T-cell (primary cell): ENCODE measurements at regions not wholly inside any gene's neighbourhood (a gene's known extent, or its start where the extent isn't known, plus 50 kb on each side); places are given as distances from the start of the nearest gene placed in this dataset.

Source experiments
- ATAC-seq, 4 experiments: fragments of 200-7000 bp in 3 of 4; fragments of 150-1000 bp in 1 of 4; cut with Tn5 transposase; replicated peaks in 1 of 4; 1 replicate in 3 of 4; 2 replicates in 1 of 4; pipeline ENCODE4 v1.10.0; 2021; ENCODE audit warnings: moderate library complexity in 3 of 4, mild to moderate bottlenecking in 2 of 4, moderate number of reproducible peaks in 1 of 4
- CTCF ChIA-PET, 2 donors: fragments of 300-600 bp; sonication (Branson Sonifier 250); formaldehyde crosslinking; loops; one replicate each; lab custom pipeline; 2022; ENCODE audit warnings: antibody characterized with exemption in 2 of 2; lab: Charles Lee
- POLR2A ChIA-PET, 2 donors: fragments of 300-600 bp; sonication (Branson Sonifier 250); formaldehyde crosslinking; loops; one replicate each; lab custom pipeline; 2022; ENCODE audit warnings: antibody characterized with exemption in 2 of 2; lab: Charles Lee
- DNase-seq, 35 experiments: peaks; one replicate each; pipeline versions ENCODE4 v3.0.0 to v3.0.0-alpha.2; 2013 to 2023
- H3K27ac ChIP-seq: one replicate; pipeline ENCODE4 v1.5.1; 2013; ENCODE audit warnings: low read length
- H3K27me3 ChIP-seq, 2 experiments: replicated peaks in 1 of 2; 1 replicate in 1 of 2; 2 replicates in 1 of 2; pipeline versions ENCODE4 v1.6.1 to v1.7.0; 2013; ENCODE audit warnings: low read length in 1 of 2, mixed read lengths in 1 of 2; ENCODE audit not compliant: control insufficient read depth in 2 of 2, insufficient read depth in 2 of 2; ENCODE audit errors: extremely low read depth in 1 of 2
- H3K36me3 ChIP-seq, 2 donors: 1 replicate in 1 of 2; 2 replicates in 1 of 2; pipeline versions ENCODE4 v1.6.1 to v1.7.0; 2013; ENCODE audit warnings: low read length in 1 of 2; ENCODE audit not compliant: control insufficient read depth in 2 of 2, insufficient read depth in 1 of 2; ENCODE audit errors: extremely low read depth in 1 of 2
- H3K4me1 ChIP-seq, 2 experiments: 1 replicate in 1 of 2; 2 replicates in 1 of 2; pipeline versions ENCODE4 v1.6.1 to v1.7.0; 2013; ENCODE audit warnings: low read length in 2 of 2, mixed read lengths in 1 of 2; ENCODE audit not compliant: insufficient read depth in 2 of 2, control insufficient read depth in 1 of 2; ENCODE audit errors: extremely low read depth in 1 of 2
- H3K4me3 ChIP-seq, 2 donors: 1 replicate in 1 of 2; 2 replicates in 1 of 2; pipeline versions ENCODE4 v1.5.1 to v1.7.0; 2013; ENCODE audit warnings: mild to moderate bottlenecking in 2 of 2, low read length in 1 of 2, moderate library complexity in 1 of 2; ENCODE audit not compliant: control insufficient read depth in 1 of 2; ENCODE audit errors: extremely low read depth in 1 of 2
- H3K9me3 ChIP-seq: 2 replicates; pipeline ENCODE4 v1.7.0; 2013
- H3K27ac Mint-ChIP-seq, 2 donors: one replicate each; pipeline ENCODE4 v1.8.0; 2020 to 2021; ENCODE audit warnings: mild to moderate bottlenecking in 2 of 2, mixed read lengths in 2 of 2
- H3K27me3 Mint-ChIP-seq, 2 donors: one replicate each; pipeline ENCODE4 v1.8.0; 2021 to 2022; ENCODE audit warnings: mixed read lengths in 2 of 2
- H3K36me3 Mint-ChIP-seq: one replicate; pipeline ENCODE4 v1.8.0; 2021; ENCODE audit warnings: mixed read lengths
- H3K4me1 Mint-ChIP-seq, 3 donors: one replicate each; pipeline ENCODE4 v1.8.0; 2020 to 2022; ENCODE audit warnings: mixed read lengths in 3 of 3, mild to moderate bottlenecking in 1 of 3
- H3K4me3 Mint-ChIP-seq, 3 donors: one replicate each; pipeline ENCODE4 v1.8.0; 2020 to 2022; ENCODE audit warnings: mild to moderate bottlenecking in 3 of 3, mixed read lengths in 3 of 3, moderate library complexity in 3 of 3
- H3K9me3 Mint-ChIP-seq, 3 donors: one replicate each; pipeline ENCODE4 v1.8.0; 2020 to 2022; ENCODE audit warnings: mixed read lengths in 3 of 3
- WGBS: methylation state at CpG from one replicate; pipeline ENCODE4 v1.1.5; 2013; ENCODE audit warnings: missing lambda C conversion rate; ENCODE audit not compliant: insufficient coverage; 5-methylcytosine and 5-hydroxymethylcytosine counted together

DNA sequence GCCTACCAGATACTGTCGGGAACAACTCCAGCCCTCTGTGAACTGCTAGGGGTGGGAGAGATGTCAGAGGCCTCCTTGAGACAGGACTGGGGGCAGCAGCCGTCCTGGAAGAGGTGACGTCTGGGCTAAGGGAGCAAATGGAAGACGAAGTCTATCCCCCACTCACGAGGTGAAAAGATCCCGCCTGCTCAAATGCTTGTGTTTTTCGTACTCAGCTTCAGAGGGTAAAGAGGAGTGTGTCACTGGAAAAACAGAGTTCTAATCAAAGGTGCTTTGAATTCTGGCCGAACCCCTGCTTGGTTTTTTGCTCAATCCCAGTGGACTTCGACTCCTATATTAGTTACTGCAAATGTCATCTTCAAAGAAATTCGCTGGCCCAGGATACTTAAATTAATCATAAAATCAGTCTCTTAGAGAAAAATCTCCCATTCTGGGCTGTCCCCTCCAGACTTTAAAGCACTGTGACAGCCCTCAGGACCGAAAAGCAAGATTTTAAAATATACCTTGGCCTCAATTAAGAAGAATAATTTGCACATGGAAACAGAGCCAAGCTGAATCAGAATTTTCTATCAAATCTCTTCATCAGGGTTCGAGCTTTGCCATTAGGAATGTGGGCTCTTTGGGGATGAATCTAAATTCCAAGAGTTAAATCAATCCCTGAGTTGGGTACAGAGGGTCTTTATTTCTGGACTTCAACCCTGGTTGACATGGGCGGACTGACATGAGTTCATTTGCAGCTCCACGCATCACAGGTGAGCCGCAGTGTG lies 61.8 kb upstream of the AFDN start:
- no peak for ATAC-seq
- no peak overlapping the region for H3K27ac Mint-ChIP-seq
- 90% methylated on average over 7 of the region's 15 CpGs for WGBS

DNA sequence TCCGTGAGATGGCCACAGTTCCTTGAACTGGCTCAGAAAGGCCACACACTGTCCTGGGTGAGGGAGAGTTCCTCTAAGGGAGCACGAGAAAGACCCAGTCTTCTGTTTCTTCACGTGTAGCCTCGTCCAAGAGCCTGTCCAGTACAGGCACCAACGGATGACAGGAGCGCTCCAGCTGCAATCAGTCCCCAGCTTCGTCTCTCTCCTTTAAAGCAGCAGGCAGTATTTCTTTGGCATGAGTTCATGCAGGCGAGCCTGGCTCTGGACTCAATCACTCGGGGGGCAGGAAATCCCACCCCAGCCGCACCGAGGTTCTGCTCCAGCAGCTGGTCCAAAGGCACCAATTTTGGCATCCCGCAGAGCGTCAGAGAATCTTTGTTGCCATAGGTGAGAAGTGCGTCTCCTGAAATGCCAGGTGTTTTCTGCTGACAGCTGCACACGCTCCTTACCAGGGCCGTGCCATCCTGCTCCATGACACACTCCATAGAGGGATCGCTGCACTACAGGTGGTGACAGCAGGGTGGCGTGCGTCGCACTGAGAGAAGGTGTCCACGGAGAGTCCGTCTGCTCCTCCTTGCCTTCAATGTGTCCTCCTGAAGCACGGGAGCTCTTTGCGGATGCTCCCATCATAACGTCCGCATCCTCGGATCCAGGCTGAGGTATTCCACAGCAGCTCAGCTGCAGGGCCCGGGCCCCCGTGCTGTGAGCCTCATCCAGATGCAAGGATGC lies 59.6 kb upstream of the AFDN start:
- H3K27me3 Mint-ChIP-seq: peaks cover 19% of the 10 kb centered on the region in 2 donors
- no peaks in the 10 kb centered on the region for H3K4me1 ChIP-seq
- no peak for DNase-seq
- peaks cover 0 to 18% of the 10 kb centered on the region in 2 experiments for H3K27me3 ChIP-seq
- H3K36me3 ChIP-seq: no peaks in the 10 kb centered on the region
- no peaks in the 10 kb centered on the region for H3K36me3 Mint-ChIP-seq
- CTCF ChIA-PET: no interaction called here
- H3K4me3 ChIP-seq: no peak overlapping the region
- H3K27ac ChIP-seq: no peak overlapping the region
- H3K9me3 ChIP-seq: no peaks in the 10 kb centered on the region
- POLR2A ChIA-PET: no interaction called here
- H3K9me3 Mint-ChIP-seq: no peaks in the 10 kb centered on the region
- no peak overlapping the region for H3K27ac Mint-ChIP-seq
- ATAC-seq: no peak
- no peaks in the 10 kb centered on the region for H3K4me1 Mint-ChIP-seq
- H3K4me3 Mint-ChIP-seq: no peak overlapping the region
- WGBS: 86% methylated on average over 28 of the region's 29 CpGs

More for the DNA sequence above, 61.8 kb upstream of the AFDN start:
- H3K36me3 Mint-ChIP-seq: no peaks in the 10 kb centered on the region
- POLR2A ChIA-PET: interaction anchor here in 1 of 2 donors (0.6 kb wide), 1 partner anchor 130 kb away, joined by 3 read pairs; no protein-coding TSS in a partner anchor
- no peaks in the 10 kb centered on the region for H3K36me3 ChIP-seq
- peaks cover 6 to 7% of the 10 kb centered on the region in 2 donors for H3K27me3 Mint-ChIP-seq
- H3K27ac ChIP-seq: no peak overlapping the region
- peaks cover 0 to 14% of the 10 kb centered on the region in 2 experiments for H3K27me3 ChIP-seq
- H3K4me1 Mint-ChIP-seq: no peaks in the 10 kb centered on the region
- no peaks in the 10 kb centered on the region for H3K4me1 ChIP-seq
- no peaks in the 10 kb centered on the region for H3K9me3 Mint-ChIP-seq
- H3K4me3 Mint-ChIP-seq: no peak overlapping the region
- CTCF ChIA-PET: no interaction called here
- no peaks in the 10 kb centered on the region for H3K9me3 ChIP-seq
- no peak overlapping the region for H3K4me3 ChIP-seq
- DNase-seq: no peak

DNA sequence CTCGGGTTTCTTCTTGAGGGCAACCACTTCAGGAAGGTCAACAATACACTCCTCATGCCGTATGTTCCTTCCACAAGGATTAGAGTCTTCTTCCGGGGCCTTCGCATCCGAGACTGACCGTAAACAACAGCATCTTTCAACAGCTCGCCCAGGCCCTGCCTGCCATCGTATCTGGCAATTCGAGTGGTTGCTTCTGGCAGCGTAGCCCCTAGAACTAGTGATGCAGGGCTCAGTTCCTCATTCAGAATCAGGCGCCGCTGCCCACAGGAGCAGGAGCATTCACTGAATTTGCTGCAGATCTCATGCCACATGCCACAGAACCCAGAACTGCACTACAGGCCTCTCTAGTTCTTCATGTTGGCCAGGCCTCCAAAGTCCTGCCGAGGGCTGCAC lies 59.0 kb upstream of the AFDN start:
- H3K4me3 Mint-ChIP-seq: no peak overlapping the region
- H3K9me3 ChIP-seq: no peaks in the 10 kb centered on the region
- no peaks in the 10 kb centered on the region for H3K36me3 Mint-ChIP-seq
- no peak overlapping the region for H3K4me3 ChIP-seq
- CTCF ChIA-PET: no interaction called here
- ATAC-seq: no peak
- no peaks in the 10 kb centered on the region for H3K4me1 ChIP-seq
- no peak overlapping the region for H3K27ac ChIP-seq
- no peak for DNase-seq
- no peaks in the 10 kb centered on the region for H3K4me1 Mint-ChIP-seq
- 83% methylated on average over 13 of the region's 13 CpGs for WGBS
- no peak overlapping the region for H3K27ac Mint-ChIP-seq
- peaks cover 20% of the 10 kb centered on the region in 2 donors for H3K27me3 Mint-ChIP-seq
- no peaks in the 10 kb centered on the region for H3K36me3 ChIP-seq
- H3K27me3 ChIP-seq: peaks cover 0 to 18% of the 10 kb centered on the region in 2 experiments
- POLR2A ChIA-PET: no interaction called here
- no peaks in the 10 kb centered on the region for H3K9me3 Mint-ChIP-seq

DNA sequence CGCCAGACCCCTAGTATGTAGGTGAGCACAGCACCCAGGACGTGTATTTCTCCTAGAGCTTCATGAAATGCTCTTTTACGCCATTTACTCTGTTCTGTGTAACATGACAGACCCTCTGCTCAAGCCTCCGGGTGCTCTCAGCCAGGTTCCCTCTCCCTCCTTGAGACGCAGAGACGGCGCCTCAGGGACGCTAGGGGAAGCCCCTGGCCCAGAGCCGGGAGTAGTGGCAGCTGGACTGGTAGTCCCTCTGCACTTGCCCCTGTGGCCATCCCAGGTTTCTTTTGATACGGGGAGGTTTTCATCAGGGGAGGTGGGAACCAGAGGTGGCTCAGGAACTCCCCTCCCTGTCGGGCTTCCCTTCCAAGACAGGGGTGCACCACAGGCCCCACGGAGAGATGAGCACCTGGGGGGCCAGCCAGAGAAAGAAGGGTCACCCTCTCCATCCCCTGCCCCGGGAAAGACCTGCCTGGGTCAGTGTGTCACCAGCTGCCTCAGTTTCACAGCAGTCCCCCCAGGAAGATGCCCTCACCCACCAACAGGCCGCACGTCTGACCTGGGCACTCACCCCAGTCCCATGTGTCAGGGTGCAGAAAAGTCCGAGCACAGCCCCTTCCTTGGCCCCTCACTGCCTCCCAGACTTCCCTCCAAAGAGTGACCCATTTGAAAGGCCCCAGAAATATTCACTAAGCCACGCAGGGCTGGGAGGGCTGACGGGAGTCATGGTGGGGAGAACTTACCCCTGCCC lies 58.1 kb upstream of the AFDN start:
- Mint-ChIP-seq H3K27me3 (peaks cover 23% of the 10 kb centered on the region in 2 donors), H3K4me1 (no peaks in the 10 kb centered on the region), H3K27ac (no peak overlapping the region), H3K4me3 (no peak overlapping the region), H3K9me3 (no peaks in the 10 kb centered on the region), H3K36me3 (no peaks in the 10 kb centered on the region)
- Histone ChIP-seq H3K4me3 (no peak overlapping the region), H3K9me3 (no peaks in the 10 kb centered on the region), H3K4me1 (no peaks in the 10 kb centered on the region), H3K36me3 (no peaks in the 10 kb centered on the region), H3K27me3 (peaks cover 0 to 21% of the 10 kb centered on the region in 2 experiments), H3K27ac (no peak overlapping the region)
- WGBS: 83% methylated on average over 12 of the region's 18 CpGs
- no peak for ATAC-seq
- ChIA-PET CTCF (no interaction called here), POLR2A (no interaction called here)
- no peak for DNase-seq

DNA sequence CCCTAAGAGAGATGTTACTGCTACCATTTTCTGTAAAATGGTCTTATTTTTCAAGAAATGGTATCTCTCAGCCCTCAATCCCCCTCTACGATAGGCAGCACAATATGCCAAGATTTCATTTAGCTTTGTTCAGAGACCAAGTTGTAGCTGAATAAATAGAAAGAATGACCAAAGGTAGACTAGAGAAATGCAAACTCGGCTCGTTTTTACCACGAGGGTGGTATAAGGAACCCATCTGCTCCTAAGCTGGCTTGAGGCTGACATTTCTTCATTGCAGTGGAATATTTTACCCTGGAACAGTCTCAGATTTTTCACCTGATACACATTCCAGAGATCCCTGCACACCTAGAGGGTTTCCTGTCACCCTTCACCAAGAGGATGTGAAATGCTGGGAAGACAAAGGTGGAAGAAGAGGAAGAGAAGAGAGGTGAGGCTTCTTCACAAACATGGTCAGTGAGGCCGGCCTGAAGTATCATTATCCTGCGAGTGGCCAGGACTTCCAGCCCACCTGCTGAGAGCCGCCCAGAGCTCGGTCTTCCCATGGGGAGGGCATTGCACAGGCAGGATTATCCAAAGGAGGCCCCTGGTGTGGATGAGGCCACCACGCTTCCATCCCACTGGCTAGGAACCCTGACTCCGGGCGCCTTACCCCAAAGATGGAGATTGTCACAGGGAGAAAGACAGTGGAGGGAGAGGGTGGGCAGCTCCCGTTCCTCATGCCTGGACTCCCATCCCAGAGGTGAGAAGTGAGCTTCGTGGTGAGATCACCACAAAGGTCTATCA lies 57.1 kb upstream of the AFDN start:
- ATAC-seq: no peak
- no peak overlapping the region for H3K27ac ChIP-seq
- H3K27me3 ChIP-seq: peaks cover 0 to 22% of the 10 kb centered on the region in 2 experiments
- H3K36me3 ChIP-seq: no peaks in the 10 kb centered on the region
- POLR2A ChIA-PET: no interaction called here
- Mint-ChIP-seq H3K36me3 (no peaks in the 10 kb centered on the region), H3K9me3 (no peaks in the 10 kb centered on the region), H3K4me3 (no peak overlapping the region), H3K27me3 (peaks cover 23% of the 10 kb centered on the region in 2 donors), H3K4me1 (no peaks in the 10 kb centered on the region), H3K27ac (no peak overlapping the region)
- CTCF ChIA-PET: no interaction called here
- no peak overlapping the region for H3K4me3 ChIP-seq
- no peaks in the 10 kb centered on the region for H3K4me1 ChIP-seq
- WGBS: 79% methylated on average over 5 of the region's 13 CpGs
- no peaks in the 10 kb centered on the region for H3K9me3 ChIP-seq
- no peak for DNase-seq
